ENCODE measurements at regions not wholly inside any gene's neighbourhood (a gene's known extent, or its start where the extent isn't known, plus 50 kb on each side); places are given as distances from the start of the nearest gene placed in this dataset.

DNA sequence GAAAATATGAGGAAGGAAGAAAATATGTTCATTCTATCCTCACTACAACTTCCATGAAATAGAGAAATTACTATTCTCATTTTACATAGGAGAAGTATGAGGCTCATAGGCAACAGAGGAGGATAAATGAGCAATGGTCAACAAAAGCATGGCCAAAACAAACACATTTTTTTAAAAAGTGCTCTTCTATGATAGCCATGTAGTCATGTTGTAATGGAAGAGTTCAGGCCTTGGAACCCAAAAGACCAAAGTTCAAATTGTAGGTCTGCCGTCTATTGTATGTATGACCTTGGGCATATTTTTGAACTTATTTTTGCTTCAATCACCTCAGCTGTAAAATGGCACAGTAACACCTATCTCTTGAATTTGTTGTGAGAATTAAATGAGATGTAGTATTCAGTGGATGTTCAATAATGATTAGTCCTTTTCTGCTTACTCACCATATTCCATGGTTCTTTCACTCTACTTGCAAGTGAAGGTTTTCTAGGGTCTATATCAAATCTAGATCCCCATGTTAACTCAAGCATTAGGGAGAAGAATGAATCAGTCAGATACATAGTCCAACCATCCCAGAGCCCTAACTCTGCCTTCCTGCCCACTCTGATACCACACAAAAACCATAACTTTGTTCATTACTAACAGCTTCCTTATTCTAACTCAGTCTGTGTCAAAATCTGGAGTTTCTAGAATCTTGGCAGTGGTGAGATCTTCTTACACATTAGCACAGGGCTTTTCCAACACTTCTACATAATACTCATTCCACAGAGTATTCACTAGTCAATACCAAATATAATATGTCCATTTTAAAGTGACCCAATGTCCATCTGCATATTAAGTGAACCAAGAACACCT, 353.2 kb downstream of the PLPP3 start:
- Mint-ChIP-seq H3K4me3 (no peak overlapping the region), H3K9me3 (peaks cover 4% of the 10 kb centered on the region; the same call in 1 of the 2 replicates), H3K27me3 (ENCODE audit: insufficient read depth) (no peaks in the 10 kb centered on the region), H3K27ac (no peak overlapping the region), H3K36me3 (ENCODE audit: low read depth) (no peaks in the 10 kb centered on the region), H3K4me1 (ENCODE audit: low read depth) (no peaks in the 10 kb centered on the region)
- TF ChIP-seq CTCF (IDR thresholded peaks at IDR 0.05), result no peak
- DNase-seq, result no peak

DNA sequence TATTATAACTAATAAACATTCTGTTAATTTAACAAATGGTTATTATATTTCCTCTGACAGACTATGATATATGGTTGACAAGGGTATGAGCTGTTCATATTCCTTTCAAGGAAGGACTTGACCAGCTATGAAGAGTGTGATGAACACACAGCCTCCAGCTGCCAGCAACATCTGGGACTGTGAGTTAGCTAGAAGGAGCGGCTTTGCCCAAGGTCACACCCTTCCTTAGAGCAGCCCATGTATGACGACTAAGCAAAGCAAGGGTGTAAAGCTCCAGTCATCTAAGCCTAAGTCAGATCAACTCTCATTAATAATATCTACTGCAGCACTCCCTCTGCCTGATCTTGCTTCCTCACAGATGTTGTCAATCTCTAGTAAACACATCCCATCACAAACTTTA, 355.4 kb downstream of the PLPP3 start:
- no peak for DNase-seq
- Mint-ChIP-seq H3K27me3 (ENCODE audit: insufficient read depth) (no peaks in the 10 kb centered on the region), H3K4me1 (ENCODE audit: low read depth) (no peaks in the 10 kb centered on the region), H3K9me3 (peaks cover 4% of the 10 kb centered on the region; the same call in 1 of the 2 replicates), H3K4me3 (no peak overlapping the region), H3K36me3 (ENCODE audit: low read depth) (no peaks in the 10 kb centered on the region), H3K27ac (no peak overlapping the region)
- no peak for TF ChIP-seq CTCF (IDR thresholded peaks at IDR 0.05)

DNA sequence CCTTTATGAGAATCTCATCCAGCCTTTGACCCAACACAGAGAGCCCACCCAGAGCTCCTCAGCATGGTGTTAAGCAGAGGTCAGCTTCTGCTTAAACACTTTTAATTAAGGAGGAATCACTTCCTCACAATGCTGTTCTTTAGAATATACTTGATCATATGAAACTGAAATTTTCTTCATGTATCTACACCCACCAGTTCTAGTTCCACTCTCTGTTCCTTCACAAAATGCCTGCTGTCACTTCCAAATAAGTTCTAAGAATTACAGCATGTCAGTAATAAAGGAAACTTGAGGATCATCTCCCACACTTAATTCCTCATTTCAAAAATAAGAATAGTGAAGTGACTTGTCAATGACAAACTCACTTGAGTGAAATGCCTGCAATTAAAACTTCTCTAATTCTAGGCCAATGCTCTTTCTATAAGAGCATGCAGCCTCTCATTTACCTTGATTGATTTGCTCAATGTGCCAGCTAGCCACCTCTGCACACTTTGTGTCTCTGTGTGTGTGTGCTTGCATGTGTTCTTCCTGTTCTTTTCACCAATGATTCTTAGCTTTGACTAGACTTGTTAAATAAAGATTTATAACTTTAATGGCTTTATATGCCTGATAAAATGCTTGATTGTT, 356.3 kb downstream of the PLPP3 start:
- DNase-seq, result no peak
- H3K4me1 Mint-ChIP-seq (ENCODE audit: low read depth), result no peaks in the 10 kb centered on the region
- H3K4me3 Mint-ChIP-seq, result no peak overlapping the region
- no peak for TF ChIP-seq CTCF (IDR thresholded peaks at IDR 0.05)
- H3K9me3 Mint-ChIP-seq, result peaks cover 4% of the 10 kb centered on the region; the same call in 1 of the 2 replicates
- H3K36me3 Mint-ChIP-seq (ENCODE audit: low read depth), result no peaks in the 10 kb centered on the region
- no peaks in the 10 kb centered on the region for H3K27me3 Mint-ChIP-seq (ENCODE audit: insufficient read depth)
- H3K27ac Mint-ChIP-seq, result no peak overlapping the region

GRCh38 chr1:56220021-56220420, 359.3 kb downstream of the PLPP3 start:
- H3K9me3 Mint-ChIP-seq, result peaks cover 4% of the 10 kb centered on the region; the same call in 1 of the 2 replicates
- DNase-seq, result no peak
- no peaks in the 10 kb centered on the region for H3K27me3 Mint-ChIP-seq (ENCODE audit: insufficient read depth)
- H3K4me1 Mint-ChIP-seq (ENCODE audit: low read depth), result no peaks in the 10 kb centered on the region
- no peak for TF ChIP-seq CTCF (IDR thresholded peaks at IDR 0.05)
- no peaks in the 10 kb centered on the region for H3K36me3 Mint-ChIP-seq (ENCODE audit: low read depth)
- H3K27ac Mint-ChIP-seq, result no peak overlapping the region
- no peak overlapping the region for H3K4me3 Mint-ChIP-seq

GRCh38 chr1:56218023-56218422, 361.3 kb downstream of the PLPP3 start:
- Mint-ChIP-seq H3K4me1 (ENCODE audit: low read depth) (no peaks in the 10 kb centered on the region), H3K36me3 (ENCODE audit: low read depth) (no peaks in the 10 kb centered on the region), H3K27ac (no peak overlapping the region), H3K9me3 (no peaks in the 10 kb centered on the region), H3K4me3 (no peak overlapping the region), H3K27me3 (ENCODE audit: insufficient read depth) (no peaks in the 10 kb centered on the region)
- DNase-seq, result no peak
- no peak for TF ChIP-seq CTCF (IDR thresholded peaks at IDR 0.05)
